ENCODE measurements at regions not wholly inside any gene's neighbourhood (a gene's known extent, or its start where the extent isn't known, plus 50 kb on each side); places are given as distances from the start of the nearest gene placed in this dataset.

- no peak for TF ChIP-seq SIN3A (IDR thresholded peaks at IDR 0.05; ENCODE audit: low read depth, low read length)
- no peak for TF ChIP-seq SUZ12 (IDR thresholded peaks at IDR 0.05; ENCODE audit: unreplicated experiment)
- no peak for TF ChIP-seq CTCF (IDR thresholded peaks at IDR 0.05 in 2 of 3, conservative IDR thresholded peaks at IDR 0.05 in 1 of 3; ENCODE audit: control insufficient read depth in 2 of 3, extremely low read depth in 1 of 3, insufficient read depth in 1 of 3, low read depth in 3 of 3, low read length in 3 of 3)
- TF ChIP-seq MTA3 (IDR thresholded peaks at IDR 0.05; ENCODE audit: borderline replicate concordance, low read length): no peak
- no peak for TF ChIP-seq IKZF1 (conservative IDR thresholded peaks at IDR 0.05)
- no peak for TF ChIP-seq POLR2A (IDR thresholded peaks at IDR 0.05; ENCODE audit: low read depth, low read length)
- no peak for TF ChIP-seq EGR1 (IDR thresholded peaks at IDR 0.05; ENCODE audit: borderline replicate concordance in 1 of 2, low read depth in 2 of 2, low read length in 2 of 2)
- no peak for TF ChIP-seq IRF3 (IDR thresholded peaks at IDR 0.05)
- TF ChIP-seq SMC3 (IDR thresholded peaks at IDR 0.05; ENCODE audit: borderline replicate concordance, low read length): no peak
- no peak for TF ChIP-seq BRCA1 (IDR thresholded peaks at IDR 0.05; ENCODE audit: low read depth, low read length)
- no peak for TF ChIP-seq SUPT20H (IDR thresholded peaks at IDR 0.05; ENCODE audit: borderline replicate concordance, control insufficient read depth, low read depth, low read length)
Measured at GRCh38 chr2:35063836-35064235, 1291.7 kb upstream of the CRIM1 start.

All from GM12878 (cell line).